Stimulated activated CD4-positive, alpha-beta T cell treated with anti-CD3 and anti-CD28 coated beads, Interleukin-12 subunit alpha, Interleukin-12 subunit beta, amount 100 ng/mL, for 48 hours (primary cell): ENCODE measurements at regions not wholly inside any gene's neighbourhood (a gene's known extent, or its start where the extent isn't known, plus 50 kb on each side); places are given as distances from the start of the nearest gene placed in this dataset.
"Not testable (repeated sequence)": the region's sequence is repeated elsewhere in the genome, so short reads cannot be mapped to it uniquely, and the experiment has no call there.

Source experiments
- DNase-seq, 3 donors: peaks; one replicate each; pipeline ENCODE4 v3.0.0-alpha.2; 2020; ENCODE audit warnings: low read depth in 2 of 3, low spot score in 1 of 3

- not testable (repeated sequence) for DNase-seq
Measured at GRCh38 chr12:13518034-13518433, 321.5 kb downstream of the EMP1 start.

DNA sequence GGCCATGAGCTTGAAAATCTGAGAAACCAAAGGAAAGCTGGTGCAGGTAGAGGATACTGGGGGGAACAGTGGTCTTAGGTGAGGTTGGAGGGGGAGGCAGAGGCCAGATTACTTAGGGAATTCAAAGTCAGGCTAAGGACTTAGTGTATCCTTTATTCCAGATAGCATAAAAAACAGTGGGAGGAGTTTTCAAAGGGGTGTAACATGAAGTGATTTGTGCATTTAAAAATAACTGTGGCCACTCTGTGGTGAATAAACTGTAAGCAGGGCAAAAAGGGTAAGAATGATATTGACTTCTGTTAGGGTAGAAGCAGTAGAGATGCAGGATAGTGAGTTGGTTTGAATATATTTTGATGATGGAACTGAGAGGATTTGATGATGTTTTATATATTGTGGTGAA is 313.2 kb downstream of the EMP1 start:
- no peak for DNase-seq

DNA sequence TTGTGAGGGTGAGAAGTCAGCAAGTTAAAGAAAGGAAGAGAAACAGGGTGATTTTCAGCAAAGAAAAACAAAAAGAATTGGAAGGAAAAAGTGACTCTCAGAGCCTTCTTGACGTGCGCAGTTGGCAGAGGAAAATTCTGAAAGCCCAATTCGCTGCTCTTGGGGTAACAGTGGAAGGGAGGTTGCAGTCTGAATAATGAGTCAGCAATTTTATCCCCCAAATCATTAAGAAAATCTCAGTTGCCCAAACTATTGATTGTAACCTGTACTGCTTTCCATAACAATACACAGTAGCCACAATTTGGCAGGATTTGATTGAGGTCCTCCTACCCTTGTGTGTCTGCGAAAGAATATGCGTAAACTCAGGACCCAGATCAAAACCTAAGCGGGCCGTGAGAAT is 309.1 kb downstream of the EMP1 start:
- no peak for DNase-seq

DNA sequence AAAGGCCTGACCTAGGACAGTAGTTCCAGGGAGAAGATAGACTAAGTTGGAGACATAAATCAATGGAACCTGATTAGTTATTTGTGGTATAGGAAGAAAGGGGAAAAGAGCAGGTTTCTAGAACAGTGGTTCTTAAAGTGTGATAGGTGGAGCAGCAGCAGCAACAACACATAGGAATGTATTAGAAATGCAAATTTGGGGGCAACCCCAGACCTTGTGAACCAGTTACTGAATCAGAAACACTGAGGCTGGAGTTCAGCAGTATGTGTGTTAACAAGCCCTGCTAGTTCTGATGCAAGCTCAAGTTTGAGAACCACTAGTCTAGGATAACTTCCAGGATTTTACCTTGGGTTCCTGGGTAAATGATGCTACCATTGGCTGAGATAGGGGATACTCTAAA is 308.7 kb downstream of the EMP1 start:
- DNase-seq, result no peak

- no peak for DNase-seq
Measured at GRCh38 chr12:13504736-13505135, 308.2 kb downstream of the EMP1 start.

GRCh38 chr12:13504074-13504473 is 307.5 kb downstream of the EMP1 start:
- no peak for DNase-seq

- no peak for DNase-seq
Measured at GRCh38 chr12:13503094-13503835, 306.7 kb downstream of the EMP1 start.

DNA sequence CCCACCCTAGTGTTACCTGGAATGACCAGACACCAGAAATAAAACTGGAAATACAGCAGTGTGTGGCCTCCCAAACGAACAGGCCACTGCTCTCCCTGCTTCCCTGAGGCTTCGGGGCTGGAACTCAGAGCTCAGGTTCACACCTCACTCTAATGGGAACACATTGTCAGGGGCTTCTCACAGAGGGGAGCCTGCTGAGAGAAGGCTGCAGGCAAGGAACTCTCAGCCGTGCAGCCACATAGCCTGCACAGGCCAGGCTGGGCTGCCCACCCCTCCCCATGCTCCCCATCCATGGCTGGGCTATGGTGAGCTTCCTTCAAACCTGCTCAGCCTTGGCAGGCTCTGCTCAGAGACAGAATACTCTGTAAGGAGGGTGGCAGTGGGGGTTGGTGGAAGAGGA is 302.5 kb downstream of the EMP1 start:
- DNase-seq, result no peak

GRCh38 chr12:13496111-13496510 is 299.6 kb downstream of the EMP1 start:
- no peak for DNase-seq

- DNase-seq, result no peak
Measured at GRCh38 chr12:13489246-13489645, 292.7 kb downstream of the EMP1 start.

GRCh38 chr12:13487326-13487725 is 290.8 kb downstream of the EMP1 start:
- no peak for DNase-seq

- no peak for DNase-seq
Measured at GRCh38 chr12:13486794-13487193, 290.3 kb downstream of the EMP1 start.

DNA sequence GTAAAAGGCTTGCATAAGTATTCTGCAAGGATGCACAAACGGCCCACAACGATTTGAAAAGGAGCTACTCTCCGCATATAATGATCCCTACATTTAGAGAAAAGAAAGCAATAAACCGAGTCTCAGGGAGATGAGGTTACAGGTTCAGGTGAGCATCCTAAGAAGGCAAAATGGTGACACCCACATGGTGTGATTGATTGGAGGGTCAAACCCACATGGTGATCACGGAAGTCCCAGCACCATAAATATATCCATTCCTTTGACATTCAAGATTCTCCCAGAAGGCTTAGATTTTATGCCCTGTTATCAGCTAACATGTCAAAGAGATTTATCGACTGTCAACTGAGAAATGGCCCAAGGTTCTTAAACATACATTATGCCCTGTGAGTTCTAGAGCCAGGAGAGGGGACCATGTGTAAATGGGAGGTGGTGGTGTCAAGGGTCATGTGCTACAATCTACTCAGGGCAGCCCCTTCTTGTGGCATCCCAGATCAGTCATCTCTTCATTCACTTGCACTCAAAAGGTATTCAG is 282.2 kb downstream of the EMP1 start:
- DNase-seq, result no peak

DNA sequence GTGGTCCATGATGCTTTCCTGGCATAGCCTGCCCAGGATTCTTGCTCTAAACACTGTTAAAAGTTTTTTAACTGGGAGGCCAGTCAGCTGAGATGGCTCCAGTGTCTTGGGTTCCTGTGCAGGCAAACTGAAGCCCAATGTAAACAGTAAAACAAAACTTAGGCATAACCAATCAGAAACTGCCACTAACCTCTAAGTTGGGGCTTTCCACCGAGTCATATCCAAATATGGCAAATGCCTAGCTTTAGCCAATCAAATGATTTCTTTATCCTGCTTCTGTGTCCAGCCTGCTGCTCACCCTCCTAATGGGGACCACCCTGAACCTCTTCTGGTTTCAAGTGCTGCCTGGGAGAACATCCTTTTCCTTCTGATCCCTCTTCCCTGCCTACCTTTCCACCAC is 277.9 kb downstream of the EMP1 start:
- no peak for DNase-seq

DNA sequence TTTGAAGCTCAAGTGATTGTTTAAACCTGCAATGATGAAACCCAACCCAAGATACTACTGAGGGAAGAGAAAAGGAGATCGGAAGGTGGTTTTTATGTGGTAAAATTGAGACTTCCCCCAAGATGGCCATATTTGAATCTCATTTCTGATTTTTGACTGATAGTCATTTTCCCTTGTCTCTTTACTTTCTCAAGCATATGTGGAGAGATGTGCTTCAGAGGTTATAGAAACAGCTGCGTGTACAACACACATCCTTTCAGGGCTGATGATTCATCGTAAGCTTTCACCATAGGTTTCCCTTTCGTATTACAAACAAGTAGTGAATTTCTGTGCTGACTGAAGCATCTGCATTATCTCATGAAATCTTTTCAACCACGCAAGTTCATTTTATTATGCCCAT is 276.2 kb downstream of the EMP1 start:
- DNase-seq, result no peak

DNA sequence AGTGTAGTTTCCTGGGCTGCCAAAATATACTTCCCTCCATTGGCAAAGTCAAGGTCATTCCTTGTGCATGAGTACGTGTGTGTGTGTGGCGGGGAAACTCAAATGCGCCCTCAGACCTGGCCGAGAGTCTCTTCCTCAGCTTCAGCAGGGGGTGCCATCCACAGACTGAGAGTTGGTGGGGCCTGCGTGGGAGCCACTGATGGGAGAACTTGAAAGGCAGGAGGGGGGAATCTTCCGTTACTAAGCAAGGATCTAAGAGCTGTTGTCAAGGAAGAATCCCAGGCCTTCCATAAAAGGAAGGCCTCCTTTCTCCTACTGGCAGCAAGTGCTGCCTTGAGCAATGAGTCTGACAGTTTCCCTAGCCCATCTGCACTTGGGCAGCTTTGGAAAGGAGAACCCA is 274.9 kb downstream of the EMP1 start:
- DNase-seq, result no peak

- DNase-seq, result no peak
Measured at GRCh38 chr12:13465635-13466034, 269.1 kb downstream of the EMP1 start.

- DNase-seq, result no peak
Measured at GRCh38 chr12:13463189-13463588, 266.7 kb downstream of the EMP1 start.

GRCh38 chr12:13462450-13462849 is 265.9 kb downstream of the EMP1 start:
- no peak for DNase-seq

- no peak for DNase-seq
Measured at GRCh38 chr12:13455778-13456144, 259.2 kb downstream of the EMP1 start.

GRCh38 chr12:13454991-13455777 is 258.7 kb downstream of the EMP1 start:
- no peak for DNase-seq

- no peak for DNase-seq
Measured at GRCh38 chr12:13452955-13453570, 256.5 kb downstream of the EMP1 start.
